ENCODE measurements at regions not wholly inside any gene's neighbourhood (a gene's known extent, or its start where the extent isn't known, plus 50 kb on each side); places are given as distances from the start of the nearest gene placed in this dataset.

GRCh38 chr10:30765616-30766015 lies 136.1 kb upstream of the LYZL2 start:
- TF ChIP-seq, protein P1, sequence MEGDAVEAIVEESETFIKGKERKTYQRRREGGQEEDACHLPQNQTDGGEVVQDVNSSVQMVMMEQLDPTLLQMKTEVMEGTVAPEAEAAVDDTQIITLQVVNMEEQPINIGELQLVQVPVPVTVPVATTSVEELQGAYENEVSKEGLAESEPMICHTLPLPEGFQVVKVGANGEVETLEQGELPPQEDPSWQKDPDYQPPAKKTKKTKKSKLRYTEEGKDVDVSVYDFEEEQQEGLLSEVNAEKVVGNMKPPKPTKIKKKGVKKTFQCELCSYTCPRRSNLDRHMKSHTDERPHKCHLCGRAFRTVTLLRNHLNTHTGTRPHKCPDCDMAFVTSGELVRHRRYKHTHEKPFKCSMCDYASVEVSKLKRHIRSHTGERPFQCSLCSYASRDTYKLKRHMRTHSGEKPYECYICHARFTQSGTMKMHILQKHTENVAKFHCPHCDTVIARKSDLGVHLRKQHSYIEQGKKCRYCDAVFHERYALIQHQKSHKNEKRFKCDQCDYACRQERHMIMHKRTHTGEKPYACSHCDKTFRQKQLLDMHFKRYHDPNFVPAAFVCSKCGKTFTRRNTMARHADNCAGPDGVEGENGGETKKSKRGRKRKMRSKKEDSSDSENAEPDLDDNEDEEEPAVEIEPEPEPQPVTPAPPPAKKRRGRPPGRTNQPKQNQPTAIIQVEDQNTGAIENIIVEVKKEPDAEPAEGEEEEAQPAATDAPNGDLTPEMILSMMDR (IDR thresholded peaks at IDR 0.05; ENCODE audit: borderline replicate concordance, insufficient read depth, low read depth, low read length), result no peak

DNA sequence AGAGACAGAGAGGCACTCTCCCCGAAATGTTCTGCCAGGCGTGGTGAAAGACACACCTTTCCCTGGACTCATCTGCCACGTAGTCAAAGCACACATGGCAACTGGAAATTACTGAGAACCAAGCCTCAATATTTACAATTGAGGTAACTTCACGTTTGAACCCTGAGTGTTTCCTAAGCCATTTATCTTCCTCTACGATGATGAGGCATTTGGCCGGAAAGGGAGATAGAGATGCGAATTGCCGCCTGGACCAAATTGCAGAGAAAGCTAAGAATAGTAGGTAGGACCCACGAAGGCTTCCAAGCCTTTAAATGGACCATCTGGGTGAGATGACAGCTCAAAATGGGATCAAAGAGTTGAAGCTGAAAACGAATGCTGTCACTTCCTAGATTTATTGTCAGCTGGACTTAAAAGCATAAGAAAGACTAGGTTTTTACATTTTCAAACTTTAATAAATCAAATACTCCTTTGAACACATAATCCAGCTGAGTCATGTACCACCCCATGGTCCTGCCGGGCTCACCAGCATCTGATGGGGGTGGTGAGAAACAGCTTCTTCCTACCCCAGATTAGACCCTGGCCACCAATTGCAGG lies 135.6 kb upstream of the LYZL2 start:
- TF ChIP-seq, protein P1 (IDR thresholded peaks at IDR 0.05; ENCODE audit: borderline replicate concordance, insufficient read depth, low read depth, low read length), result no peak
- no peak overlapping the region for H3K4me3 ChIP-seq (ENCODE audit: low read depth, low read length)

More at GRCh38 chr10:30765616-30766015, 136.1 kb upstream of the LYZL2 start:
- H3K4me3 ChIP-seq (ENCODE audit: low read depth, low read length), result no peak overlapping the region

GRCh38 chr10:30763918-30764317 lies 134.4 kb upstream of the LYZL2 start:
- TF ChIP-seq, protein P1 (IDR thresholded peaks at IDR 0.05; ENCODE audit: borderline replicate concordance, insufficient read depth, low read depth, low read length), result no peak
- H3K4me3 ChIP-seq (ENCODE audit: low read depth, low read length), result no peak overlapping the region

DNA sequence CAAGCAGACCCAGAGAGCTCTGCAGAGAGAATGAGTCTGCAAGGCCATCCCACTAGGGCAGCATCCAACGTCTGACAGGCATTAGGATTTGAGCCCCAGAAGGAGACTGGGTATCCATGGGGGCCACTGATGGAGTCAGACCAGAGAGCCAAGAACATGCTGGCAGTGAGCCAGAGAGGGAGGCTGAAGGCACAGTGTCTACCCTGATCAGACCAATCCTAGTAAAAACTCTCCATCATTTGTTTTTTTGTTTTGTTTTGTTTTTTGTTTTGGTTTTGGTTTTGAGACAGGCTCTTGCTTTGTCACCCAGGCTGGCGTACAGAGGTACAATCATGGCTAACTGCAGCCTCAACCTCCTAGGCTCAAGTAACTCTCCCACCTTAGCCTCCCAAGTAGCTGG lies 133.1 kb upstream of the LYZL2 start:
- no peak overlapping the region for H3K4me3 ChIP-seq (ENCODE audit: low read depth, low read length)

GRCh38 chr10:30759423-30759822 lies 129.9 kb upstream of the LYZL2 start:
- TF ChIP-seq, protein P1 (IDR thresholded peaks at IDR 0.05; ENCODE audit: borderline replicate concordance, insufficient read depth, low read depth, low read length), result no peak
- H3K4me3 ChIP-seq (ENCODE audit: low read depth, low read length), result no peak overlapping the region

More for the DNA sequence above, 133.1 kb upstream of the LYZL2 start:
- TF ChIP-seq, protein P1 (IDR thresholded peaks at IDR 0.05; ENCODE audit: borderline replicate concordance, insufficient read depth, low read depth, low read length), result no peak

DNA sequence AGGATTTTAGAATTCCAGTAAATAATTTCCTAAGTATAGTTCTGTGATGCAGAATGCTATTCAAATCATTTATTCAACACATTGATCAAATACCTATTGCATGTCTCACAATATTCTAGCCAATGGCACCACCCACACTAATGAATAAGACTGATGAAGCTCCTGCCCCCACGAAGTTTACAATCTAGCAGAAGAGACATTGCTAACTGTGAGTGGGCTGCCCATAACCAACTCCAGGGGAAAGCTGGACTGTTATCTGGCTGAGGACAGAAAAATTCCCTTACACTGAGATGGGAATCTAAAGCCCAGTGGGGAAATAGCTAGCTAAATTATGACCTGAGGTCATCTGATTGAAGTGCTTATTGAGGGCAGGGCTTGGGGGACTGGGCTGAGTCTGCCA lies 128.8 kb upstream of the LYZL2 start:
- no peak overlapping the region for H3K4me3 ChIP-seq (ENCODE audit: low read depth, low read length)
- TF ChIP-seq, protein P1 (IDR thresholded peaks at IDR 0.05; ENCODE audit: borderline replicate concordance, insufficient read depth, low read depth, low read length), result no peak

GRCh38 chr10:30756896-30757295 lies 127.3 kb upstream of the LYZL2 start:
- TF ChIP-seq, protein P1 (IDR thresholded peaks at IDR 0.05; ENCODE audit: borderline replicate concordance, insufficient read depth, low read depth, low read length), result no peak
- no peak overlapping the region for H3K4me3 ChIP-seq (ENCODE audit: low read depth, low read length)
